ENCODE measurements at regions not wholly inside any gene's neighbourhood (a gene's known extent, or its start where the extent isn't known, plus 50 kb on each side); places are given as distances from the start of the nearest gene placed in this dataset.

- Histone ChIP-seq H3K27me3 (no peaks in the 10 kb centered on the region), H3K27ac (no peak overlapping the region), H3K9me3 (ENCODE audit: low read depth) (no peaks in the 10 kb centered on the region), H3K4me3 (no peak overlapping the region), H3K36me3 (no peaks in the 10 kb centered on the region), H3K4me1 (ENCODE audit: low read depth) (no peaks in the 10 kb centered on the region)
- no peak for TF ChIP-seq CTCF (IDR thresholded peaks at IDR 0.05; ENCODE audit: low read depth, low read length)
- DNase-seq (ENCODE audit: low read depth in 1 of 2, low spot score in 1 of 2), result no peak
Measured at GRCh38 chr16:11472851-11473250, 113.9 kb downstream of the LITAF start.

GRCh38 chr16:11473728-11474127 is 113.0 kb downstream of the LITAF start:
- DNase-seq (ENCODE audit: low read depth in 1 of 2, low spot score in 1 of 2), result no peak
- no peaks in the 10 kb centered on the region for H3K4me1 ChIP-seq (ENCODE audit: low read depth)
- TF ChIP-seq CTCF (IDR thresholded peaks at IDR 0.05; ENCODE audit: low read depth, low read length), result no peak
- no peaks in the 10 kb centered on the region for H3K9me3 ChIP-seq (ENCODE audit: low read depth)
- H3K4me3 ChIP-seq, result no peak overlapping the region
- H3K27ac ChIP-seq, result no peak overlapping the region
- no peaks in the 10 kb centered on the region for H3K36me3 ChIP-seq
- no peaks in the 10 kb centered on the region for H3K27me3 ChIP-seq

- no peak for DNase-seq (ENCODE audit: low read depth in 1 of 2, low spot score in 1 of 2)
- H3K4me3 ChIP-seq, result no peak overlapping the region
- TF ChIP-seq CTCF (IDR thresholded peaks at IDR 0.05; ENCODE audit: low read depth, low read length), result no peak
Measured at GRCh38 chr16:11474617-11475291, 112.0 kb downstream of the LITAF start.

GRCh38 chr16:11475896-11476630 is 110.7 kb downstream of the LITAF start:
- DNase-seq (ENCODE audit: low read depth in 1 of 2, low spot score in 1 of 2), result no peak
- Histone ChIP-seq H3K27ac (no peak overlapping the region), H3K9me3 (ENCODE audit: low read depth) (no peaks in the 10 kb centered on the region), H3K27me3 (no peaks in the 10 kb centered on the region), H3K36me3 (no peaks in the 10 kb centered on the region), H3K4me1 (ENCODE audit: low read depth) (no peaks in the 10 kb centered on the region), H3K4me3 (no peak overlapping the region)
- TF ChIP-seq CTCF (IDR thresholded peaks at IDR 0.05; ENCODE audit: low read depth, low read length), result no peak

More at GRCh38 chr16:11474617-11475291, 112.0 kb downstream of the LITAF start:
- H3K27ac ChIP-seq, result no peak overlapping the region
- no peaks in the 10 kb centered on the region for H3K9me3 ChIP-seq (ENCODE audit: low read depth)
- no peaks in the 10 kb centered on the region for H3K4me1 ChIP-seq (ENCODE audit: low read depth)
- no peaks in the 10 kb centered on the region for H3K36me3 ChIP-seq
- no peaks in the 10 kb centered on the region for H3K27me3 ChIP-seq

- Histone ChIP-seq H3K9me3 (ENCODE audit: low read depth) (no peaks in the 10 kb centered on the region), H3K4me3 (no peak overlapping the region), H3K27me3 (no peaks in the 10 kb centered on the region), H3K4me1 (ENCODE audit: low read depth) (no peaks in the 10 kb centered on the region), H3K27ac (no peak overlapping the region), H3K36me3 (no peaks in the 10 kb centered on the region)
- DNase-seq (ENCODE audit: low read depth in 1 of 2, low spot score in 1 of 2), result no peak
- TF ChIP-seq CTCF (IDR thresholded peaks at IDR 0.05; ENCODE audit: low read depth, low read length), result no peak
Measured at GRCh38 chr16:11476676-11477075, 110.0 kb downstream of the LITAF start.

Data from cardiac muscle cell (in vitro differentiated cells and primary cell).